Stimulated activated CD4-positive, alpha-beta T cell treated with anti-CD3 and anti-CD28 coated beads, Interleukin-12 subunit alpha, Interleukin-12 subunit beta, amount 100 ng/mL, for 24 hours (primary cell): ENCODE measurements at regions not wholly inside any gene's neighbourhood (a gene's known extent, or its start where the extent isn't known, plus 50 kb on each side); places are given as distances from the start of the nearest gene placed in this dataset.
"Not testable (repeated sequence)": the region's sequence is repeated elsewhere in the genome, so short reads cannot be mapped to it uniquely, and the experiment has no call there.

Experiments
- DNase-seq, 2 experiments: peaks; one replicate each; pipeline ENCODE4 v3.0.0-alpha.2; 2020; ENCODE audit warnings: low read depth in 2 of 2

DNA sequence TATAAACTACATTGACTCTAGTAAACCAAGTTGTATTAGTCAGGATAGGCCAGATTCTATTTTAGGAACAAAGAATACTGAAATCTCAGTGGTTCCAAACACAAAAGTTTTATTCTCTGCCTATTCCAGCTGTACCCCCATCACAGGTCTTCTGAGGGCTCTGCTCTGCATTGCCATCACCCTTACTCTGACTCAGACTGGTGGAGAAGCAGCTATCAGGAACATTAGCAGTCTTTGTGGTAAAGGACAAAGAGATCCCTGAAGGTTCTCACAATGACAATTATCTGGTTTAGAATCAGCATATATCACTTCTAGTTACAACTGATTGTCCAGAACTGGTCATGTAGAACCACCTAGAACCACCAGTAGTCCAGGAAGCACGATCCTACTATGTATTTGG, 251.1 kb downstream of the GLUD2 start:
- DNase-seq, result no peak

DNA sequence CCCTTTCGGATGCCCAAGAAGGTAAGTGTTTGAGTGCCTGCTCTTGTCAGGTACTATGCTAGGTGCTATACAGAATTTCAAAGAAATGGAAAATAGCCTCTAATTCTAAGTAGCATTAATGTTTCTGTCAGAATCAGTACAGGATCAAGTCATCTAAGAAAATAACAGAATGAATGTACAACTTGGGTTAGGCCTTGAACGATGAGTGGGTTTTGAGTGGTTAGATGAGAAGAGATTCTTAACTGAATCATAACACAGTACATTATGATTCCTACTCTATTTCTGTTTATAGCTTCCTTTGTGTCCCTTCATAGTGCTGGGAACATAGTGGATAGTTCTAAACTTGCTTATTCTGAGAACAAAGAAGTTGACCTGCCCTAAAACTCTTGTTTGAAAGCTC, 253.9 kb downstream of the GLUD2 start:
- DNase-seq, result no peak

DNA sequence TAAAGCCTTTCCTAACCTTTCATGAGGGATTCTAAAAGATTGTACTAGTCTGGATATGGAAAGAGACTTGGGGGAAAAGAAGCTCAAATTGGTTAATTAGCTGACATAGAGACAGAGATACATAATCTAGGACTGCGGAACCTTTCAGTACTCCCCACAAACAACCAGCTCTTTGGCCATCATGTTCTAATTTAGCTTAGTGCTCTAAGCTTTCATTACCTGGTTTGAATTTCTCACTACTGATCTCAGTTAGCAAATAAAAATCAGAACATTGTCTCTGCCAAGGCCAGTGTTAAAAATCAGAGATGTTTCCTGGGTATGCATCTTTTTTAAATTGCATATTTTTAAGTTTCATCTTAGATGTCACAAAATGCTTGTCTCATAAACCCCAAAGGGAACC, 254.4 kb downstream of the GLUD2 start:
- DNase-seq, result no peak

DNA sequence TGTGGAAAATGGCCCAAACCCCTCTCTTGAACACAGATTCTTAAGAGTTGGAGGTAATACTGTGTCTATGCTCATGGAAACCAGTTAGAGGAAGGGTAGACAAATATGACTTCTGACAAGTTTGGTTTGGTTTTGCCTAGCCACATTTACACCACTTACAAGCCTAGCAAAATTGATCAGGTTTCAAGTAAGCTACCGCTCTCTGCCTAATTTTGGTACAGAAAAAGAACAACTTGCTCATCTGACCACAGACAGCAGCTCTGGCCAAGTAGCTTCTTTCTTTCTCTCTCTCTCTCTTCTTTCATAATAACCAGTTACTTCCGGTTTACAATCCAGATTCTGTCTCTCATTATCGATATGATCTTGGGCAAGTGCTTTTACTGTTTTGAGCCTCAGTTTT, 260.0 kb downstream of the GLUD2 start:
- DNase-seq, result no peak

DNA sequence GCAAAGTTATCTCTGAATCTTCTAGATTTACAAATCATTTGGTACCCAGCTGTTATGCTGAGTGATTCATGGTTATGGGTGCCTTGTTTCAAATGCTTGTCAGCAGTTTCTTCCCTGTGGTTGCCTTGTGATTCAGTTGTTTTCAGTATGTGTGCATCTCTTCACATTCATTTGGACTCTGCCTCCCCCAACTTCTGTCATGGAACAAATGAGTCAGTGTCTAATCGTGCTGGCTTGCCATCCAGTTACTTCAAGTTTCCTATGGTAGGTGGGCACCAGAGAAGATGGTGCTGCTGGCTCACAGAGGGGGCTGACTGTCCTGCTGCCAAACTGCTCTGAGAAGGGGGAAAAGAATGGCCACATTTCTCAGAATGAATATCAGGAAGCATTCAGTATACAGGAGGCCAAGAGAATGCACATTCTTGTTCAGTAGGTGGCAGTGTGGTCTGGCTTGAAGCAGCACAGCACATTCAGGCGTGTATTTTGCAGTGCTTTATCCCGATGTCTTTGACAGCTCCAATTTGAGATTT, 260.9 kb downstream of the GLUD2 start:
- DNase-seq, result peak; percentile 24 to 34

DNA sequence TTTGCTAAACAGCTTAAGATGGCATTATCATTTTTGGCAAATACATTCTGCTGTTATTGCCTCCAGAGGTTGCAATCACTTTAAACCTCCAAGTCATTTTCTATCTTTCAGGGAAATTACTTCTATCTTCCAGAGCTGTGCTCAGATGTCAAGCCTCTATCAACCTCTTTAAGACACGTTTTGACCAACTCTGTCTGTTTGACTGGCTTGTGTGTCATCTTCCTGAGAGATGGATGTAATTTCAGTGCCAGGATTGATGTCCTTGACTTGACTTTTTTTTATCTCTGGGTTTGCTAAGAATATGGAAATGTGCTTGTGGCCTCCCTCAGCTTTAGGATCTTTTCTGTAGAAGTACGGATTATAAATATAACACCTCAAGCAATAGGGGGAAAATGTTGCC, 263.4 kb downstream of the GLUD2 start:
- DNase-seq, result no peak

DNA sequence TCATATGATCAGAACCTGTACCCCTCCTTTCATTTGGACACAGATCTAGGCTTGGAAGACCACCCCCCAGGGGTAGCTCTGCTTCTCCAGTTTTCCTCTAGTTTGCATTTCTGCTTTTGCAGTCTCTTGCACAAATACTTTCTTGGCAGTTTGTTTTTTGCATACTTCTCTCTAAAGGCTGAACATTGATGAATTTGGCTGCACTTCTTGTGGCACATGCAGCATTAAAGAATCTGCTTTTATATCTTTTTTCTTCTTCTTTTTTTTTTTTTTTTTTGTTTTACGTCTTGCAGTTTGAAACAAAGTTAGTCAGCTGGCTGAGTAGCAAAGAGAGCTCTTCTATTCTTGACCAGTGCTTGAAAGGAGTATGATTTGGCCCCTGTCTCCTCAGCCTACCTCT, 273.0 kb downstream of the GLUD2 start:
- DNase-seq, result no peak

DNA sequence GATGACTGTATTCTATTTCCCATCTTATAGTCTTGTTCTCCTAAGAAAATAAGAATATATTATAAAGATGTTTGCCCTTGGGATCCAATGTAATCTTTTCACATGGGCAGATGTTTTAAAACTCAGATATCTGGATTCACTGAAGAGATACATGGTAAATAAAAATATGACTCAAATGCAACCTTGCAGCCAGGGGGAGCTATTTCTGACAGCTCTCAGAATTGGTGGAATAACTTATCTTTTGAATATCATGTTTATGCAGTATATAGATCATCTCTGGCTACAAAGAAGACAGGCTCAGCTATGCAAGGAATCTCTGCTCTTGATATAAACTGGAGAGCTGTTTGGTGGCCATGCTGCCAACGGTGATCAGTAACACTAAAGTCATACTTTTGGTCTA, 274.7 kb downstream of the GLUD2 start:
- DNase-seq, result no peak

DNA sequence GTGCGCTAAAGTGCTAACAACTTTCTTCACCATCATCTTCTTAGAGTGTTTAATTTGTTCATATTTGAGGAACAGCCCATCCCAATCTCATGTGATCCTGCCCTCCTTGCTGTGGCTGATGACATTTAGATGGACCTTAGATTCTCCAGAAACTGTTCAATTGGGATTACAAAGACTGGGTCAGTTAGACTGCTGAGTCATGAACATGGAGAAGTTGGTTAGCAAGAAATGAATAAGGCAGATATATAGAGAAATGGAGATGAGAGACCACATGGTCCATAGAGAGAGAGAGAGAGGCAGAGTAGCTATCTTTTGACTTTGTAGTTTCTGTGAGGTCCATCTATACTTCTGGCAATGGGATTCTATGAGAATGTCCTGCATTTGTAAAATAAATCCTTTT, 275.9 kb downstream of the GLUD2 start:
- no peak for DNase-seq

DNA sequence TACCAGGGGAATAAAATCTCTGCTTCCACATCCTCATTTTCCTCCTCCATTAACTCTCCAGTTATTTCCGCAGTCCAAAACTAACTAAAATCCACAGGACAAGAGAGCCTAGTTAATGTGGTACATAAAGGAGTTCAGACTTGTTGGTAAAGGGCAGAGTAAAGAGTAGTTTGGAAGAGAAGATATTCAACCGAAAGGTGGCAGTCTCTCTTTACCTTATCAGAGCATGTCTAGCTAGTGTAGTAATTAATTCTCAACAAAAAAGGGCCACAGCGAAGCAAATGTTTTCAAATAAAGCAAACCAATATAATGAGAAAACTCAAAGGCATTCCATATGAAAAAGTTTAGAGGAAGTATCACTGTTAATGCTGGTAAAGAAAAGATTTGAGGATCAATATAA, 286.5 kb downstream of the GLUD2 start:
- DNase-seq, result no peak

DNA sequence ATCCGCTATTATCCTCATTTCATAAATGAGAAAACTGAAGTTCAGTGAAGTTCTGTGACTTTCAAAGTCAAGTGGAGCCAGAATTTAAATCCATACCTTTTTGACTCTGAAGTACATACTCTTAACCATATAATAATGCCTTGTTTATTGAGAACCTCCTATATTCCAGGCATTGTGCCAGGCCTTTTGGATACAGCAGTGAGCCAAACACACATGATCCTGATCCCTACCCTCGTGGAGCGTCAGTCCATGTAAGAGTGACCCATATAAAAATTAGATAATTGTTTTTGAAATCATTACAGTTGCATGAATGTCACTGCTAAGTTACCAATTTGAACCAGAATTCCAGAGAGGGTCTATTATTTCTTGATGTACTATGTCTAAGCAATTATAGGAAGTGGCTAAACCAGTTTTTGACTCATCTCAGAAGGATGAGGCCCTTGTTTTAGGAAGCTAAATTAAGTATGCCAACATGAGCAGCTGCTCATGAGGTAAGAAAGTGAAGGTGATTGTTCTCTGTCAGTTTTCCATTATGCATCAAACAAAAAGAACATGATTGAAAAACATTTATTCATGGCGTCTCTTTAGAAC, 289.5 kb downstream of the GLUD2 start:
- no peak for DNase-seq

DNA sequence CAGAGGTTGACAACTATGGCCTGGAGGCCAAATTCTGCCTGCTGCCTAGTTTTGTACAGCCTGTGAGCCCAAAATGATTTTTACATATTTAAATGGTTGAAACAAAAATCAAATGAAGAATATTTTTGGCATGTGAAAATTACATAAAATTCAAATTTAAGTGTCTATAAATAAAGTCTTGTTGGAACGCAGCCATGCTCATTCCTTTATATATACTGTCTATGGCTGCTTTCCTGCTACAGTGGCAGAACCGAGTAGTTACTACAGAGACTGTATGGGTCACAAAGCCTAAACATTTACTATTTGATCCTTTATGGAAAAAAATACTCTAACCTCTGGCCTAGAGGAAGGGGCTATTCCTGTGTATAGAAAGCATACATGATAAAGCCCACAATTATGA, 290.4 kb downstream of the GLUD2 start:
- DNase-seq, result no peak

DNA sequence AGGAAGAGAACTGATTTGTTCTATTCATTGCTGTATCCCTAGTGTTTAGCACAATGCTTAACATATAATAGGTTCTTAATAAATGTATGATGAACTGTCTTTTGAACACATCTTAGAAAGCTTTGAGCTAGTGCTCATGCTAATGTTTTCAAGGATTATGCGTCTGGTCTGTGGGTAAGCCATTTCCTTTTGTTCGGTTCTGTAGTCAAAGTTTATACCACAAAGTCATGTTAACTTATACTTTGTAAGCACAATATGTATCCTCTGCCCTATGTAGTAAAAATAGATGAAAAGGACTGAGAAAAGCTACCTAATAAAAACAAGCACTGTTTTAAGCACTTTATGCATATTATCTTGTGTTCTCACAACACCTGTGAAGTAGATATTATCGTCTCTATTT, 301.9 kb downstream of the GLUD2 start:
- no peak for DNase-seq

DNA sequence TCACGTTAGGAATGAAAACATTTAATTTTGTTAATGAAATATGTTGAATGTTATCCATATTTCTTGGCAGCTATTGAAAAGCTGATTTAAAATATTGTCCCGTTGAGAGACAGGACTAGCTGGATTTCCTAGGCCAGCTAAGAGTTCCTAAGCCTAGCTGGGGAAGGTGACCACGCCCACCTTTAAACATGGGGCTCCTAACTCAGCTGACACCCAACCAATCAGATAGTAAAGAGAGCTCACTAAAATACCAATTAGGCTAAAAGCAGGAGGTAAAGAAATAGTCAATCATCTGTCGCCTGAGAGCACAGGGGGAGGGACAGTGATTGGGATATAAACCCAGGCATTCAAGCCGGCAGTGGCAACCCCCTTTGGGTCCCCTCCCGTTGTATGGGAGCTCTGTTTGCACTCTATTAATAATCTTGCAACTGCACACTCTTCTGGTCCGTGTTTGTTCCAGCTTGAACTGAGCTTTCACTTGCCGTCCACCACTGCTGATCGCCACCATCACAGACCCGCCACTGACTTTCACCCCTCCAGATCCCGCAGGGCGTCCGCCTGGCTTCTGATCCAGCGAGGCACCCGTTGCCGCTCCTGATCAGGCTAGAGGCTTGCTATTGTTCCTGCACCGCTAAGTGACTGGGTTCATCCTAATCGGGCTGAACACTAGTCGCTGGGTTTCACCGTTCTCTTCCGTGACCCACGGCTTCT, 308.9 kb downstream of the GLUD2 start:
- DNase-seq, result no peak

DNA sequence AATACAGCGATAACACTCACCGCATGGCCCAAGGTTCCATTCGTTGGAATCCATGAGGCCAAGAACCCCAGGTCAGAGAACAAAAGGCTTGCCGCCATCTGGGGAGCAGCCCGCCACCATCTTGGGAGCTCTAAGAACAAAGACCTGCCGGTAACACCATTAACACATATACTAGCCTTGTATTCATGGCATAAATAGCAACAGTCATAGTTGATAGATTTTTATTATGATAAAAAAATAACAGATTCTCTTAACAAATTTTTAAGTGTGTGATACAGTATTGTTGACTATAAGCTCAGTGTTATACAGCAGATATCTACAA, 309.4 kb downstream of the GLUD2 start:
- DNase-seq, result no peak

DNA sequence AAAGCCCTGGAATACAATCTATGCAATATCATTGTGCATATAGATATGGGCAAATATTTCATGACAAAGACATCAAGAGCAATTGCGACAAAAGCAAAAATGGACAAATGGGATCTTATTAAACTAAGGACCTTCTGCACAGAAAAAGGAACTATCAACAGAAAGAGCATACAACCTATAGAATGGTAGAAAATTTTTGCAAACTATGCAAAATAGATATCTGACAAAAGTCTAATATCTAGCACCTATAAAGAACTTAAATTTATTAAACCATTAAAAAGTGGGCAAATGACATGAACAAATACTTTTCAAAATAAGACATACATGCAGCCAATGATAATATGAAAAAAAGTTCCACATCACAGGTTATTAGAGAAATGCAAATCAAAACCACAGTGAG, 312.9 kb downstream of the GLUD2 start:
- DNase-seq, result no peak

DNA sequence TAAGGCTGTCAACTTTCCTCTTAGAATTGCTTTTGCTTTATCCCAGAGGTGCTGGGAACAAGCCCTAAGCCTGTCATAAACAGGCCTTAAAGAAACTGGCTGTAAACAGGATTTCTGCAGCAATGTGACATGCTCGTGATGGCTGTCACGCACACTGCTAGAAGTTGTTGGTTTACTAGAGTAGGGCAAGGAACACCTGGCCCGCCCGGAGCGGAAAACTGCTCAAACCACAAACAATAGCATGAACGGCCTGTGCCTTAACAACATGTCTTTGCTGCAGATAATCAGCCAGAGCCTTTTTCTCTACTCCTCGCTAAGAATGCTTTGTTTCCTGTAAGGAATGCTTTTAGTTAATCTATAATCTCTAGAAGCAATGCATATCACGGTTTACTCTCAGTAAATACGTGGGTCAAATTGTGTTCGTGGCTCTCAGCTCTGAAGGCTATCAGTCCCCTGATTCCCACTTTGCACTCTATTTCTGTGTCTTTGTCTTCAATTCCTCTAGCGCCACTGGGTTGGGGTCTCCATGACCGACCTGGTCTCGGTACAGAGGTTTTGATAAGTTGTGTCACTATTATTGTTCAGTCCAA, 318.3 kb downstream of the GLUD2 start:
- DNase-seq, result no peak

DNA sequence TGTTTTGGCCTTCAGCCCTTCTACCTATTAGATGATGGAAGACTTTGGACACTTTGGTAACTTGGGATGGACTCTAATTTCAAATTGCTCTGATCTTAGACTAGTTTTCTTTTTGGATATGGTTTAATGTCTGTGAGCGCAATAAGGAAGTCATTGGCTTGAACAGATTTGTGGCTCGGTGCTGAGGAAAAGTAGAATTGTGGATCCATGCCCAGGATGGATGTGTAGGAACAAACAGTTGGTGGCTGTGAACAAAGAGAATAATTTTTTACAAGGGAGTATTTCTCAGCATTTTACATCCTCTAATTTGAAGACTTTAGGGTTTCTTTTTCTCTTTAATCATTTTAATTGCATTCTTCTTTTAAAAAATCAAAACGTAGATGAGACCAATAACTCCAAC, 327.1 kb downstream of the GLUD2 start:
- no peak for DNase-seq

DNA sequence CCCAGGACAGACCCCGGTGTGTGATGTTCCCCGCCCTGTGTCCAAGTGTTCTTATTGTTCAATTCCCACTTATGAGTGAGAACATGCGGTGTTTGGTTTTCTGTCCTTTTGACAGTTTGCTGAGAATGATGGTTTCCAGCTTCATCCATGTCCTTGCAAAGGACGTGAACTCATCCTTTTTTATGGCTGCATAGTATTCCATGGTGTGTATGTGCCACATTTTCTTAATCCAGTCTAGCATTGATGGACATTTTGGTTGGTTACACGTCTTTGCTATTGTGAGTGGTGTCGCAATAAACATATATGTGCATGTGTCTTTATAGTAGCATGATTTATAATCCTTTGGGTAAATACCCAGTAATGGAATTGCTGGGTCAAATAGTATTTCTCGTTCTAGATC, 334.5 kb downstream of the GLUD2 start:
- not testable (repeated sequence) for DNase-seq

DNA sequence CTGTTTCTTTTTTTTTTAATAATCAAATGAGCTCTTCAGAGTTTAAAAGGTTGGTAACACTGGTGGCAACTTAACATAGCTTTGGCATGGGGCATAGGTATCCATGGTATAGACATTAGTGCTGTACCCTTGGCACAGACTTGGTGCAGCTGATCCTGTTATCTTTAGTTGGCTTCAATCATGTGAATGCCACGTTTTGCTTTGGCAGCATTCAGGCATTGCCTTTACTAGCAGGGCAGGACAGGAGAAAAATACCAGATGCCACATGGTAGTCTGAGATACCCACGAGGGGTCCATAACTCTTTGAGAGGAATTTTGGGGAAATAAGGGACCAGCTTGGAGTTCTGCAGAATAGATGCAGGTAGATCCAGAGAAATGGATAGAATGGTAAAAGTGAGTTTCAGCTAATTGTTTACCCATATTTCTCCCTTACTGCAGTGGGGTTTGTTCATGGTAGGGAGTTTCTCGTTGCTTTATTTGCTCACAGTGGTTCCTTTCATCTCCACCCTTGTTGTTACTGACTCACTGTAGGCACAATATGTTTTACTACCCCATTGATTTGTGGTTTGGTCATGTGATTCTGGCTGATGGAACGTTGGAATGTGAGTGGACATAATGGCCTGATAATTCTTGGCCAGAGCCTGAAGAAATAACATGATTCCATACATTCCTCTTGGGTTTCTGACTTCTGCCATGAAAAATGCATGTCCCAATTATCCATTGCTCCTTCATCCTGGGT, 342.7 kb downstream of the GLUD2 start:
- no peak for DNase-seq

DNA sequence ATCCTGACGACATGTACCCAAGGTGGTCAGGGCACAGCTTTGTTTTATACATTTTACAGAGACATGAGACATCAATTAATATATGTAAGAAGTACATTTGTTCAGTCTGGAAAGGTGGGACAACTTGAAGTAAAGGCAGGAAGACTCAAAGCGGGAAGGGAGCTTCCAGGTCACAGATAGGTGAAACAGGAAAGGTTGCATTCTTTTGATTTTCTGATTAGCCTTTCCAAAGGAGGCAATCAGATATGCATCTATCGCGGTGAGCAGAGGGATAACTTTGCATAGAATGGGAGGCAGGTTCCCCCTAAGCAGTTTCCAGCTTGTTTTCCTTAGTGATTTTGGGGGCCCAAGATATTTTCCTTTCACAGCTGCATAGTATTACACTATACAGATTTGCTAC, 358.4 kb downstream of the GLUD2 start:
- no peak for DNase-seq

DNA sequence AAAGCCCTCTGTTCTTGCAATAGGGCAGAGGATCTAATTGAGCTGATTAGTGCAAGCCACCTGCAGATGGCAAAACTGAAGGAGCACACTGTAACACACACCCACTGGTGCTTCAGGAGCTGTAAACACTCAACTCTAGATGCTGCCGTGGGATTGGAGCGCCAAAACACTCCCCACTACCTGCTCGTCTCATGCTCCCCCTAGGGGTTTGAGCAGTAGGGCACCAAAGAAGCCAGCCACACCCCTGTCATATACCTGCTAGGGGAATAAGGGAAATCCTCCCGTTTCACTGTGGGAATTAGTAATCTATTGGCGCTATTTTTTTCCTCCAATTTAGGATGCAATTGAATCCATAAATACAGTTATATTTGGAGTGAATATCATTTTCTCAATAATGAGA, 360.2 kb downstream of the GLUD2 start:
- no peak for DNase-seq

DNA sequence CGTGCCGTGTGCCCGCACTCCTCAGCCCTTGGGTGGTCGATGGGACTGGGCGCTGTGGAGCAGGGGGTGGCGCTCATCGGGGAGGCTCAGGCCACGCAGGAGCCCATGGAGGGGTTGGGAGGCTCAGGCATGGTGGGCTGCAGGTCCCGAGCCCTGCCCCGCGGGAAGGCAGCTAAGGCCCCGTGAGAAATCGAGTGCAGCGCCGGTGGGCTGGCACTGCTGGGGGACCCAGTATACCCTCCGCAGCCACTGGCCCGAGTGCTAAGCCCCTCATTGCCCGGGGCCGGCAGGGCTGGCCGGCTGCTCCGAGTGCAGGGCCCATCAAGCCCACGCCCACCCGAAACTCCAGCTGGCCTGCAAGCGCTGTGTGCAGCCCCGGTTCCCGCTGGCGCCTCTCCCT, 384.1 kb downstream of the GLUD2 start:
- DNase-seq, result not testable (repeated sequence)
